HG02981 (cell line): ENCODE measurements at regions not wholly inside any gene's neighbourhood (a gene's known extent, or its start where the extent isn't known, plus 50 kb on each side); places are given as distances from the start of the nearest gene placed in this dataset.
"Not testable (repeated sequence)": the region's sequence is repeated elsewhere in the genome, so short reads cannot be mapped to it uniquely, and the experiment has no call there.

Experiments
- ATAC-seq: cut with Tn5 transposase; IDR thresholded peaks from one replicate; pipeline ENCODE4 v1.9.1; 2021; ENCODE audit warnings: mild to moderate bottlenecking, moderate library complexity; ENCODE audit not compliant: unreplicated experiment

- ATAC-seq: not testable (repeated sequence)
Observed at GRCh38 chr6:75031102-75031501, 174.8 kb downstream of the COL12A1 start.

DNA sequence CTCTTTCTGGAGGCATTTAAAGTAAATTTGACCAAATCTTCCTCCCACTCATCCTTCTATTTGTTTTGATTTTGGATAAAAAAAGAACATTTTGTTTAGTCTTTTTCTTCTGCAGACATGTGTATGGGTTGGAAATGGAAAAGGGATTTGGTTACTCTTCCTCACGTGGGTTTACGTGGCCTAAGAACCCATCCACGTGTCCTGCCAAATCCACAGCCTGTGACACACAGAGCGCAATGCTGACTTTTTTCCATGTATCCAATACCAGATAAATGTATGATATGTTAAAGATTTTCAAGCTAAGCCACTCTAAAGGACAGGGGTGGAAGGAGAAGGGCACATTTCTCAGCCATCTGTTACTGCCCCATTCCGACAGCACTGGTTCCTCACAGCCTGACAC, 176.5 kb downstream of the COL12A1 start:
- ATAC-seq: no peak

GRCh38 chr6:75025371-75025770, 180.5 kb downstream of the COL12A1 start:
- no peak for ATAC-seq

GRCh38 chr6:75024828-75025227, 181.0 kb downstream of the COL12A1 start:
- no peak for ATAC-seq

GRCh38 chr6:75023634-75024033, 182.2 kb downstream of the COL12A1 start:
- no peak for ATAC-seq

GRCh38 chr6:75020971-75021370, 184.9 kb downstream of the COL12A1 start:
- no peak for ATAC-seq

DNA sequence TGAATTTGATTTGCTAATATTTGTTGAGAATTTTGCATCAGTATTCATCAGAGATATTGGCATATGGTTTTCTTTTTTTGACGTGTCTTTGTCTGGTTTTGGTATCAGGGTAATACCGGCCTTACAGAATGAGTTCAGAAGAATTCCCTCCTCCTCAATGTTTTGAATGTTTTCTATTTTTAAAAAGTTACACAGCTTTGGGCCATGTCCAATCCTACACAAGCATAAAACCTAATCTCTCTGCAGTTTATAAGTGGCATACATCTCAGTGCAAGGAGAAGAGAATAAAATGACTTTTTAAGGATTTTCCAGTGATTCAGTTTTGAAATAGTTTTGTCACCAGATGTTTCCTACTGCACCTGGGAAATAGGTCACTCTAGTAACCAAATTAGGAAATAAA, 185.5 kb downstream of the COL12A1 start:
- ATAC-seq: no peak

DNA sequence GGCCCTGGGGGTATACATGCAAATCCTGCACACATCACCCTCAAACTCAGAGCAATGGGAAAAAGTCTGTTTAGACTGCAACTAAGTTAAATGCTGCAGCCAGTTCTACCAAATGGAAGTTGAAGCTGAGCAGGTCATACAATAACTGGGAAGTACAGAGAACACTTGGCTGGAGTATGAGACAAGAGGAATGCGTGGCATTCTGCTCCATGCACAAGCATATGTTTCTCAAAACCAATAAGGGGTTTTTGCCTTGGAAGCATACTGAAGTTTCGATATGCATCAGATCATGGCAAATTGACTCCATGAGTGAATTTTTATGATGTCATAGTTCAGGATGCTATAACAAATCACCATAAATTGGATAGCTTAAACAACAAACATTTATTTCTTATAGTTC, 193.8 kb downstream of the COL12A1 start:
- no peak for ATAC-seq

GRCh38 chr6:75003984-75004383, 201.9 kb downstream of the COL12A1 start:
- not testable (repeated sequence) for ATAC-seq

DNA sequence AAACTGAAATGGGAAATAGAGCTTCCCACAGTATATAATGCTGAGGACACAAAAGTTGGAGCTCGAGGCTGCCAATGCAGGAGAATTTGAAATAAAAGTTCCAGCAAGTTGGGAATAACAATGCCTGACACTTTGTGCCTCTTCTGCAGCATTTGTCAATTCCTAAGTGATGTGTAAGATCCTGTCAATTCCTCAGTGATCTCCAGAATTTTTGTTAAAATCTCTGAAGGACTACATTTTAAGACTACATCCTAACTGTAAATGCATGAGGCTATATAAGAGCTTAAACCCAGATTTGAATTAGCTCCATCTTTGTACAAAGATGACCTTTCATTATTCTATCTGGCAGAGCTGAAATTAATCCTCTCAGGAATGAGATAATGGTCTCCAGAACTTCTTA, 208.2 kb downstream of the COL12A1 start:
- no peak for ATAC-seq

GRCh38 chr6:74993136-74993535, 212.7 kb downstream of the COL12A1 start:
- ATAC-seq: no peak

DNA sequence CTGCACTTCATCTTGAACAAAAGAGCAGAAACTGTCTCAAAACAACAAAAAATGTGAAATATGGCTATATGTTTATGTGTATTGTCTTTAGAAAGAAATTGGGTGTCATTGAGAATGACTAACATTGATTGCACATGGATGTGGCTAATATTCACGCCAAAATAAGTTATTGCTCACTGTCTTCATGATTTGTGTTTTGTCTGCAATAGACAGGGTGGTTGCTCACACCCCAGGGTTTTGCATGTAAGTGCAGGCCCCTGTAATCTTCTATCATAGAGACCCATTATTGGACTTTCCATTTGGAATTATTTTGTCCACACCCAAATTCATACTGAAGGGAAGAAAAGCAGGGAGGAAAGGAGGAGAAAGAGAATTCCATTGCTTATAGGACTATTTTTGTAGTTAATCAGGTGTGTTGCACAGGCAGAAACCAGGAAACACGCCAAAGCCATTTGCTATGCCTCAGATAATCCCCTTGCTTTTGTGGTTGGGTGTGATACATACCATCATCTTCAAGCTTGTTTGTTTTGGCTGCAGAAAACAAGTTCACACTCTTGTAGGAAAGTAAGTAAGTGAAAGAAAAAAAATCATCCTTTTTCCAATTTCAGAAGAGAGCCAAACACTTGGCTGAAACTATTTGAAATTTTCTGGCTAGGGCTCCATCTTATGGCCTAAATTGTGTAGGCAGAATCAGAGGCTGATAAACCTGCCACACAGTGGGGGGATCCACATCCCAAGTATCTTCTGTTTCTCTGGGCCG, 214.1 kb downstream of the COL12A1 start:
- no peak for ATAC-seq

DNA sequence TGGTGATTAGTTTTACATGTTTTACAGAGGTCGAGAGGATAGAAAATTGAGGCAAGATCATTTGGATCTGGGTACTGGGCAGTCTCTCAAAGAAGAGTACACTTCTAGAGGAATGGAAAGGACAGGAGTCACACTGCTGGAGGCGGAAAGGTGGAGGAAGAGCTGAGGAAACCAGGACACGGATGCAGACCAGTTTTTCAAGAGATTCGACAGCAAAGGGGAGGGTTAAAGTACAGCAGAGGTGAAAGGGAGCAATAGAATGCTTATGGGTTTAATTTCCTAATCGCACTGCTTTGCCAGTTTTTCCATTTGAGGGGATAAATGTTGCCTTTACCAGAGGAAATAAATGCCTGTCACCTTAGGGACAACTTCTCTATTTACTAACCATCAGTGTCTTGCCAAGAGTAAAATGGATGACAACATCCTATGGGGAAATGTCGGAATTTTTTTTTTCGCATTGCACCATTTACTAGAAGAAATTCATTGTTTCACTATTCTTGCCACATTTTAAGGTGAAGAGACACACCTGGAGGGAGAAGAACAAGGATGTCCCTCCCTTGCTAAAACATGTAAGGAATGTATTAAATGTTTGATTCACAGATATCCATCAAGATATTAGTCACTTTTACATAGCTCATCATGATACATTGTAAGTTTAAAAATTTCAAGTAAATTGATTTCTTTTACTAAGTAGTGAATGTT, 226.6 kb downstream of the COL12A1 start:
- no peak for ATAC-seq

- no peak for ATAC-seq
Observed at GRCh38 chr6:74976701-74977100, 229.2 kb downstream of the COL12A1 start.

DNA sequence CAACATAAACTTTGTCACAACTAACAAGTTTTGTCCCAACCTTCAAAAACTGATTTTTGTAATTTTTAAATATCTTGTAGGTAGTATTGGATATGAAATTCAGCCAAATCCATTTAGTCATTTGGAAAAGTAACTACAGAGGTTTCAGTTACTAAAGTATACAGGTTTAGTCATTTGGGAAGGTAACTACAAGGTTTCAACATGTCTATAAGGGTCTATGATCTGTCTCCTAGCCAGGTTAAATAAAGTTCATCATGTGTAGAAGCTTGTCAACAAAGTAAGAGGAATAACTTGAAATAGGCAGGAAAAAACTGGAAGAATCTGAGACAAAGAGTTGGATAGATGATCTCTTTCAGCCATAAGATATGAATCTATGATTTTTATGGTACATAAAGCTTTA, 229.8 kb downstream of the COL12A1 start:
- no peak for ATAC-seq

DNA sequence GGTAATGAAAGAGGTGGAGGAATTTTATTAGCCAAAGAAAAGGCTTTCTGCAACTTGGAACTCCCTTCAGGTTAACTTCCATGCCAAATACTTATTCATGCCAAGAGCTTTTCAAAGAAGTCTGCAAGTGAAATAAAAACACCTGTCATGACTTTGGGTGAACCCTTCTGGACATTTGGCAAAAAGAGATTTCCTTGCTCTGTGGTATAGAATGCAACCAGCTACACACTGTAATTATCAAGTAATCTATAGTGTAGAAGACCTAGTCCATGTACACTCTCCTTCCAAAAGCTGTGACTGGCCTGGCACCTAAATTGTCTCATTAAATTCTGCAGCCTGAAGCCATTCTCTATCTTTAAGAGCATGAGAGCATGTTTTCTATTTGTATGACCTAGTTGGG, 232.3 kb downstream of the COL12A1 start:
- ATAC-seq: no peak

DNA sequence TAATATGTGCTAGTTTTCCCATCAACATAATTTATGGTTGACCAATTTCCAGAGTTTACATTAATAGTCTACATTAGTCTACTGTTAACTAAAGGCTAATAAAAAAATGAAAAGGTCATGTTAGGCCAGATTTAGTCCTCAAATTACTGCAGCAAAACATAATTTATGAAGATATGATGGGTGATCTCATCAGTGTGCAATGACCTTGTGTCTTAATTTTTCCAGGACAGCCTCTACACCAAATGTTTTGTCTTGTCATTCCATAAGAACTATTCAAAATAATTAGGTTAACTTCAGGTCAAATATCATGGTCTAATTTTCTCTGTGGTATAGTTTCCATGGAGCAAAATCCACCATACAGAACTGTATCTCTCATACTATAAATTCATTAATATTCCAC, 234.2 kb downstream of the COL12A1 start:
- ATAC-seq: no peak

DNA sequence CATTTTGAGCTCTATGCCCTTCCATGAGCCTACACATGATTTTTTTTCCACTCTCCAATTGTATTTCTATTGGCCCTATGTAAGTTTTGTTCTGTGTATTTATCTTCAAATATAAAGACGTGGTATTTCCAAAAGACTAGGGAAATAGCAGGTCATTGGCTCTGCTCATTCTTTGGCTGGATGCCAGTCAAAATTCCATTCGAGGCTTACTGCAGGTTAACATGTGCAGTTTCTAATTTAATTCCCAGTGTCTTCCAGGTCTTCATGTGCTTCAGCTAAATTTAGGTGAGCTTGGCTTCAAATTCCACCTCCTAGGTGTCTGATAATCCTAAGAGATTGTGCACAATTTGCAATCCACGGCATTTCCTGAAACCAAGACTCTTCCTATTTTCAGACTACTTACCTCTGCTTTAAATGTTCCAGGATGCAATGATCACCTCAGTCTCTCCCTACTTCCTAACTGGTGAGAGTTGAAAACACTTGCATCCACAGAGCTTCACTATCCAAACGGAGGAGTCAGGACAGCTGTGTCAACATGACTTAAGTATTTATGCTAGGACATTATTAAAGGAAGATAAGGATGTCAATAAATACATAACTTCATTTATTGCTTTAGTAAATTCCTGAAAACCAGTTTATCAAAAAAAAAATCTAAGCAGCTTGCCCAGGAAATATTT, 236.1 kb downstream of the COL12A1 start:
- no peak for ATAC-seq

DNA sequence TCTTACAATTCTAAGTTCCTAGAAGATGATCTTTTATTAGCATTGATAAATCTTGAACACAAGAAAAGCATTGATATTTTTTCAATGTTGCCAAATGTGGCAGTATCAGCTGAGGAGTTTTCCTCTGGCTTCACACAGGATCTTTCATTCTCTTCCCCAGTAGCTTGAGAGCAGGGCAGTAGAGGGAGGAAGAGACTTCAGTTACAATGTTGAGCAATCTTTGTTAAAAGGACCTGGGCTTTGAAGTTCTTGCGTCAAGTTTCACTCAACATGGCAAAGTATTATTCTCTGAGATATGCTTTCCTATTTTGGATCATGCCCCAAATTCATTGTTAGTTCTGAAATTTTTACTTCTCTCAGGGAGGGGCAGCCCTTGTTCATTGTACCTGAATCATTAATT, 238.0 kb downstream of the COL12A1 start:
- no peak for ATAC-seq

DNA sequence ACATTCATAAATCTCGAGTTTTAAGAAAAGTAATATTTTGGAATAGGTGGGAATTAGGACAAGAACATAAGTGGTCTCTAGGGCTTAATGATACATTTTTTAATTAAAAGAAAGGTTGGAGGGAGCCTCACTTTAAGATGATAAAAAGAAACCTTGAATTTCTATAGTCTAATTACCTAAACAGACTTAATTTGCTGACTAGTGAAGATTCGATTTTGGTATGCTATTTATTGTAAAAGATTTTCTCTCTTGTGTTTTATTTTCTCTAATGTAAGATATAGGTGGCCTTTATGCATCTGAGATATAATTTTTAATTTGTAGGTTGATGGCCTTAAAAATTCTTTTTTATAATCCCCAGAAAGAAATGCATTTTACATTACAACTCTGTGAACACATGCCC, 239.1 kb downstream of the COL12A1 start:
- ATAC-seq: no peak

GRCh38 chr6:74964871-74965441, 240.9 kb downstream of the COL12A1 start:
- ATAC-seq: no peak
